CD4-positive, alpha-beta T cell treated with Interleukin-21 for 1 hour (primary cell): ENCODE measurements at regions not wholly inside any gene's neighbourhood (a gene's known extent, or its start where the extent isn't known, plus 50 kb on each side); places are given as distances from the start of the nearest gene placed in this dataset.

Experiments used
- DNase-seq: peaks from one replicate; pipeline ENCODE4 v3.0.0-alpha.2; 2020

DNA sequence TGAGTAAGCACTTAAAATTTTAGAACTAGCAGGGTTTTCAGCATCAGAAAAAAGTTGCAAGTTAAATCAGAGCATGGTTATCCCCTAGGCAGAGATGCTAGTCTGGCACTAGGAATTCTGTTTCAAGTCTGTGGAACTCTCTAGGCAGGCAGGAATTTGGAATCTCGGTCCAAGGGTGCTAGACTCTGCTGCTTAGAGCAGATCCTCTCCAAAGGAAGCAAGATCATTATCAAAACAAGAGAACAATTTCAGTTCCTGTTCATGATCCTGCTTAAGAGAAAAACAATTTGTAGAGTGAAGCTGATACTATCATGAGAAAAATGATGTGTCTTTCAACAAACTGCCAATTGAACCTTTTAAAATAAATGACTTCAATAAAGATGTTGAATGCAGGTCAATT, 420.7 kb downstream of the KIF4B start:
- DNase-seq, result no peak

DNA sequence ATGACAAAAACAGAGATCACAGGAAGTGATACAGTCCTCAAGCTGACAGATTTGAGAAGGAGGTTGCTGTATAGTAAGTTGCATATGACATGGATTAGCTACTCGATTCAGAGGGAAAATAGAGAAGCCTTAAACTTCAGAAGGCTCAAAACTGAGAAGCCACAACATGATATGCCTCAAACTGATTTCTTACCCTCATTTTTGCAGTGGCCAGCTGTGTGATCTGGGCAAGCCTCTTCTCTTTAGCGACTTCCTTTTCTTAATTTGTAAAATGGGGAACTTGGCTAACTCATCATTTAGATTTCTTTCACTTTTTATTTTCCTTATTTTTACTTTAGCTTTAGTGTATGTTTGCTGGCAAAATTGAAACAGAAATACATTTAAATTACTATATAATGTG, 421.1 kb downstream of the KIF4B start:
- DNase-seq, result no peak

DNA sequence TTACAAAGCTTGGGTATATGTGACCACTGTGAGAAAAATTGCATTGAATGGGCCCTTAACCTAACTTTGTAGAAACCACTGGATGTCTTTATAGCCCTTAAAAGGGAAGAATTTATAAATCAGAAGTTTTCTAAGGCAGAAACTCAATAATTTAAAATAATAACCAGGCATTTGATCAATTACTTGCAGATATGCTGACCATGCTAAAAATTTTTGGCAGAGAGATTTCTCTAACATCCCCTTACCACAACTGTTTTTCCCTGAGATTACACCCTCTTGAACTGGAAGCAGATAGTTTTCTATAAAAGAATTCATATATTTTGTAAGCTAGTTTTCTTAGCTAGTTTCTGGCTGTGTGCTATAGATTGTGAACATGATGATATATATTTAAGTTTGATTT, 428.3 kb downstream of the KIF4B start:
- DNase-seq, result no peak

DNA sequence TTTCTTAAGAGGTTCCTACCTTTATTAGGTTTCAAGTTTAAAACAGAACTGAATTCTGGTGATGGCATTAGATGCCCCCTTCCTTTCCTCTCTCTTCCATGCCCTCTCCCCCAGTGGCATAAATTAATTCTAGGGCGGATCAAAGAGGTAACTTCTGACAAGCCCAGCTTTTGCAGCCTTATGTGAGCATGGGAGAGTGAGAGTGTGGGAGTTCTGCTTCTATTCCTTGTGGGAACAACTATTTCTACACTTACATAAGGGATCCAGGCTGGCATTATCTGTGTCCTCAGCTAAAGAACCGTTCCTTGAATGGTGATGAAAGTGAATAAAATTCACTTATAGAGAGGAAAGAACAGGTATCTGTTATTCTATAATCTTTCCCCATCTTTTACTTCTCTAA, 437.6 kb downstream of the KIF4B start:
- no peak for DNase-seq

DNA sequence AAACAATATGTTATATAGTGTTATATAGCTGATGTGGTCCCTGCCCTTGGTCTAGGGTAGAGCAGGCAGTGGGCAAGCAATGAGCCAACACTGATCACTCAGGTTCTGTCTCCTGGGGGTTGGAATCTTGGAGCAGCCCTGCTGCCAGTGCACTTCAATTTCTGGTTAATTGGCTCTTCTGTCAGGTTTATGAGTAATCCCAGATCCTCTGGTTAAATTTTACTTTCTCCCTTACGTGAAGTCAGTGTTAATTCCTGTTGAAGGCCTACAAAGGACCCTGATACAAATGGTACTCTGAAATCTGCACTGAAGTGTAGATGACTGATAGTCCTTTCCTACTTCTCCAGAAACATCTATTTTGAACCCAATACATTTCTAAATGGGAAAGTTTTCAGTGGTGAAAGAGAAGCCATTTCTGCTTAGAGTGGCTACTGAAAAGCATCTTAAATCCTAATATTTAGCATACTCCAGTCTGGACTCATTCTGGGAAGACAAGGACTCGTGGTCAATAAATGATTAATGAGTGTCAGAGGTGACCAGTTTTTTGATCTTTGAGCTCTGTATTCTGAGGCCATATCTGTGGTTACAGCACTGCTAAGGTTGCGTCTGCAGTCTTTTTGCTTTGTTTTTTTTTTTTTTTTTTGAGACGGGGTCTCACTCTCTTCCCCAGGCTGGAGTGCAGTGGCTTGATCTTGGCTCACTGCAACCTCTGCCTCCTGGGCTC, 442.4 kb downstream of the KIF4B start:
- no peak for DNase-seq

DNA sequence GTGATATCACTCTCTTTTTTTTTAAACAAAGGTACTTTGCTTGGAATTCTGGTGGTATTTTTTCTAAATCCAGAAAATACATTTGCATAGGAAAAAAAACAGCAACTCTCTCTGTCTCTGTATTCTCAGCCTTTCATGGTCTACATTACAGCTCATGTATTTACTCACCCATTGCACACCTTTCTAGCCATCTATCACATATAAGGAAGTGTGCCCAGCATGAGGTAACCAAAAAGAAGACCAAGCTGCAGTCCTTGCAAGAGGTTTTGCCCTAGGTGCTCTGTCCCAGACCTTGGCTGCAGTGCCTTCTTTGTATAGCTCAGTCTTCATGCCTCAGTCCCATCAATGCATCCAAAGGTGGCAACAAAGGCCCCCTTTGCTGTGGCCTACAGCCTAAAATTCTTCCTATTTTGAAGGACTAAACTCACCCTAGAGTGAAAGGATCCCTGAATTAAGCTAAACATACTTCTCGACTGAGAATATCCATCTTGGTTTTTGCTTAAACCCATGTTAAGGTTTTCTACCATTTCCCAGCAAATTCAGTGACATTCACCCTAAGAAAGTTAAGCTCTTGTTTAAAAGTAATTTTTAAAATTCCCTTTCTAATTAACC, 446.4 kb downstream of the KIF4B start:
- no peak for DNase-seq

DNA sequence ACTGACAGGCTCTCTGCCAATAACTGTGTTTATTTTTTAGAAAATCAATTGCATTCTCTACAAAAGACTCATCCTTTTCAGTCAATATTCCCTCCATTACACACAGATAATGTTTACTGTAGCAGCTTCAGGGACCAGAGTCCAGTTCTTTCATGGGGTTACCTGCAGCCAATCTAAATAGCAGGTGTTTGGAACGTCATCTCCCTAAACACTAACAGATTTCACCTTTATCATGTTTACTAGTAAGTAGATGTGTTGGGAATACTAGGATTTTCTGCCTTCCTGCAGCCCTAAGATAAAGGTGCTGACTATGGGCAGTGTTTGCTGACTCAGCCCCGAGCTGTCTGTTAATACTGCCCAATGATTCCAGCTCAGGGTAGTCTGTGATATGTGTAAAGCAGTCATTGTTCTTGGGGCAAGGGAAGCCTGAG, 447.0 kb downstream of the KIF4B start:
- DNase-seq, result no peak

DNA sequence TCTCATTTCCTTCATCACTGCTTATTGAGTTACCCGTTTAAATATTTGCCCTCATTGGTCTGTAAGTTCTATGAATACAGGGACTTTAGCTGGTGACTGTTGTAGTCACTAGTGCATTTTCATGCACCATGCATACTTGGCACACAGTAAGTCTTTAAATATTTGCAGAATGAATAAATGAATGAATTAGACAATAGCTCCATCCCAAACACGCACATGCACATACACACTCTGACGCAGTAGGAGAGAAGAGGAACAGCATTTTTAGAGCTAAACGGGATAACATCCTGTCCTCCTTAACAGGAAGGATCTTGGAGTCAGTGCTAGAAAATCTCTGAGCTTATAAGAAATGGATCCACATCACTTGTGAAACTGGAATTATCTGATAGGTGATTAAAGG, 447.7 kb downstream of the KIF4B start:
- DNase-seq, result no peak

DNA sequence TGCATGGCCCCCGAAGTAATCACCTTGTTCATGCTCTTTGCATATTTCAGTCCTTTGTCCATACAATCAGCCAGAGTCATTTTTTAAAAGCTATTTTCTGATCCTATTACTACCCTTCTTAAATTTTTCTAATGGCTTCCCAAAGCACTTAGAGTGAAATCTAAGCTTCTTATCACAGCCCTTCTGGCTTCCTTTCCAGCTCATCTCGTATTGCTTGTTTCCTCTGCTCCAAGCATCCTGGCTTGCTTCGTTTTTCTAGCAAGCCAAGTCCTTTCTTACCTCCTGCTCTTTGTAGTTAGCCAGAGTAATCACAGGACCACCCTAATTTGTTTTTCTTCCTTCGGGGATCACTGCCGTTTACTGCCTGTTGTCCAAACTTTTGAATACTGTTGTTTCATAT, 453.3 kb downstream of the KIF4B start:
- DNase-seq, result no peak

DNA sequence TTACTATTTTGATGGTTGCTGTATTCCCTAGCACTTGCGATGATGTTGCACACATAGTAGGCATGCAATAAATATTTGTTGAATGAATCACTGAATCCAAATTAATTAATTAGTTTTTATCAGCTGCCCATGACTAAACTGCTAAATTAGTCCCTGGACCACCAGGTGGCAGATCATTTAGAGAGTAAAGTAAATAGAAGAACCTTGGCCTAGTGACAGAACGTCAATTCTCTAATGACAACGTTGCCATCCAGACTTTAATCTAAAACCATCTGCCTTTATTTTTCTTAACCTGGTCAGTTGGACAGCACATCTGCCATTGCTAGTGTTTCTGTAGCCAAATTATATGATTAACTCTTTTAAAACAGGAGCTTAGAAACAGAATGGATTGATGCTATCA, 457.5 kb downstream of the KIF4B start:
- no peak for DNase-seq

DNA sequence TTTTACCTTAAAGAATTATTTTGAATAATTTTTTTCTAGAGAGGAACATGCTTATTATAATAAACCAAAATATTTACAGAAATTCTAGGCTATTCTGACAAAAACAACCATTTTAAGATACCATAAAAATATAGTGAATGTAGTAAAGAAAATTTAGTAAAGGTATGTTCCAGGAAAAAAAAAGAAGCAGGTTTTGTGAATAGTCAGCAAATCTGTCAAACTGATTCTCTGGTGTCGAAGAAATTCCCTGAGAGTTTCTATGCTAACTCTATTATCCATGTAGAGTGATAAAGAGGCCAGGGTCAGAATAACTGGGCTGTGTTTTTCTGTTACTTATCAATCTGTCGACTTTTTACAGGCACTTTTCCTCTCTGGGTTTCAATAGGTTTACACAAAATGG, 459.2 kb downstream of the KIF4B start:
- DNase-seq, result no peak

DNA sequence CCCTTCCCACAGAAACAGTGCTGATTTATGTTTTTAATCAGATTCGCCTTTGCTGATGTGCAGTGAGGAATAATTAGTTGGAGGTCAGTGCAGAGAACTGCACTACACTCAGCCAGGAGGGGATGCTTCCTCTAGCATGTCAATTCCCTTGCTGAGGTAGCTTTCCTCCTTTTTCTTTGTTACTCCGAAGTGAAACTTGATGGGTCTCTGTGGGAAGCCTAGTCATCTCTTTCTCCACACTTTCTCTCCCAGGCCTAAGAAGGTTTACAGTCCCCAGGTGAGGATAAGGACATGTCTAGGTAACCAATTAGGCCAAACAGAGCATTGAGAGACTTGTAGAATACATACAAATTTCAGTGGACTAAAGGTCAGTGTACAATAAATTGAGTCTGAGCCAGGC, 461.8 kb downstream of the KIF4B start:
- no peak for DNase-seq

DNA sequence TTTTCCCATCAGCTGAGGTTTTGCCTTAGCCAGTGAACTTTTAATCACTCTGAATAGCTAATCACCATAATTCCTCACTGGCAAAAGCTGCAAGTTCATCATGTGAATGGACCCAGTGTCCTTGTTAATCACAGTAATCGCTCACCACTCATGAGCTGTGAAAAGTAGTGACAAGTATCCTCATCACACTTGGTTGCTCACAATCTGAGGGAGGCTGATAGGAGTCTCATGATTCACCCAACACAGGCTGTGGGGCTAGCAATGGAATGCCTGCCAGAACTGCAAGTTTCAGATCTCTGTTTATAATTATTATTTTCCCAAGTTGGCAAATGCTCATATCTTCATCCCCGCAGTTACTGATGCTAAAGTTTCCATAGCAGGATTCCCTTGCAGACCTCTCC, 467.2 kb downstream of the KIF4B start:
- no peak for DNase-seq

DNA sequence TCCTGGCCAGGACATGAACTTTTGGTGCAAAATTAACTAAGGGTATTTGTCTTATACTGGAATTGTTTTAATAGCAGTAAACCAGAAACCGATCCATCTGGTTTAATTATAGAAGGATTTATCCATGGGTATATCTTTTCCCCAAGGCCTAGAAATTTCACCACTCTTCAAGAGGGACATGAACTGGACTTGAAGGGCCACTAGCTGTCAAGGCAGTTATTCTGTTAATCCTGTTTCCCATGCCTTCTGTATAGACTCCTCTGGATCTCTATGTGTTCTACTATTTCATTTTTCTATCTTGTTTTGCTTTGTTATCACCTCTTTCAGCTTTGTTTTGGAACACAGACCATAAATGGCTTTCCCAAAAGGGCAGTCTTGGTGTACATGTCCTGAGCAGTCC, 467.6 kb downstream of the KIF4B start:
- DNase-seq, result no peak

DNA sequence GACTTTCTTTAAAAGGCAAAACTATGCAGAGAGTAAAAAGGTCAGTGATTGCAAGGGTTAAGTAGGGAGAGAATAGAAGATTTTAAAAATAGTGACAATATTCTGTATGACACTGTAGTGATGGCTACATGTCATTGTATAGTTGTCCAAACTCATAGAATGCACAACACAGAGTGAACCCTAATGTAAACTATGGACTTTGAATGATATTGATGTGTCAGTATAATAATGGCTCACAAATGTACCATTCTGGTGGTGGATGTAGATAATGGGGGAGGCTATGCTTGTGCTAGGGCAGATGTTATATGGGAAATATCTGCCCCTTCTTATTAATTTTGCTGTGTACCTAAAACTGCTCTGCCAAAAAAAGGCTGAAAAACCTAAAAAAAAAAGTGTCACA, 468.9 kb downstream of the KIF4B start:
- DNase-seq, result no peak

DNA sequence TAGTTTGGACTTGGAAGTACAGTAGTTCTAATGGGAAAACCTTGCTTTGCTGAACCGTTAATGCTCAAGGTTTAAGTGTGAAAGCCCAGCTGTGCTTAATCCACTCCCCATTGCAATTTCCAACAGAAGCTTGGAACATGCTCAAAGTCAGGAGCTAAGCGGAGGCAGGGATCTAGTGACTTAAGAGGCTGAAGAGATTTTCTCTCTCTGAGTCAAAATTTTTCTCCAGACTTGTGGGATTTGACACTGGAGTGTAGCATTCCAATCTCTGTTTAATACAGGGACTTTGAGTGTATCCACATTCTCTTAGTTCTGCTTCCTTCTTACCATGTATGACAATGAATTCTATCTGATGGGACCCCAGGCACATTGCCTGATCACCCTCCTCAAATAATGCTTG, 471.8 kb downstream of the KIF4B start:
- no peak for DNase-seq

DNA sequence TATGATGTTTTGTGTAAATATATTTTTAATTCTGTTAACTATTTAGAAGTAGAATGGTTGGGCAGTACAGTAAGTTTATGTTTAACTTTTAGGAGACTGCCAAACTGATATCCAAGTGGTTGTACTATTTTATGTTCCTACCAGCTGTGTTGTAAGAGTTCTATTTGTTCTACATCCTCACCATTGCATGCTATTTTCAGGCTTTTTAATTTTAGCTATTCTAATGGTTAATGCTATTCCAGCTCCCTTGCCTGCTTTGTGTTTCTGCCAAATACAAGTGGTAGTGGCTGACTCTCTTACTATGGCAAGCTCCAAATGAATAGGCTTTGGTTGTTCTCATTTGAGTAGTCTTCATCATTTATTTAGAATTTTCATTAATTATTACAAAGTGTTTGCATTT, 476.4 kb downstream of the KIF4B start:
- DNase-seq, result no peak

DNA sequence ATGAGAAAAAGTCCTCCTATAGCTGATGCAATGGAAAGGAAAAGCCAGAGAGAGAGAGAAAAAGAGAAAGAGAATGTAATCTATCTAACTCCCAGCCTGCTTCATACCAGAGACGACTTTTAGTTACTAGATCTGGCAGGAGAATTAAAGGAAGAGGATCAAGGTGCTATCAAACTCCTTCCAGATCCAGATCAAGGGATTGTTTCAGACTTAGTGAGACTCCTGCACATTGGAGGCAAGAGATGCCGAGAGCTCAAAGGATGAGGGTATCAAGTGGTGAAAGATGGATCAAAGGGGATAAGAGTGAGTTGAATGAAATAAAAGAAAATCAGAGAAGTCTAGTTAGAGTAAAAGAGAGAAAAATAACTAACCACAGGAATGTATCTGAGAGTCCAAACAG, 478.6 kb downstream of the KIF4B start:
- no peak for DNase-seq

DNA sequence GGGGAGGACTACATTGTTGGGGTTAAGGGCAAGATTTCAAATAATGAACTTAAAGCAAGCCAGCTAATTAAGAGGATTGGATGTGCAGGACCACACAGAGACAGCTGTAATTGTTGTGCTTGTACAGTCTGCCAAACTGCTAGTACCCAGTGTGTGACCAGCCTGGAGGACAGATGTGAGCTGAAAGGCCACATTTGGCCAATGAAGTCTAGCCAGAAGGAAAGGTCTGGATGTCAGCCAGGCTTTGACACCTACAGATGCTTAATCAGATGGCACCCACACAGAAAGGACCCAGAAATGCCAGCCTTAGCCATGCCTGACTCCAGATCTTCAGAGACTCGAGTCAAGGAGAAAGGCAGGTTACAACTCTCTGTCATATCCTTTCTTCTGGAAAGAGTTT, 491.1 kb downstream of the KIF4B start:
- DNase-seq, result no peak

DNA sequence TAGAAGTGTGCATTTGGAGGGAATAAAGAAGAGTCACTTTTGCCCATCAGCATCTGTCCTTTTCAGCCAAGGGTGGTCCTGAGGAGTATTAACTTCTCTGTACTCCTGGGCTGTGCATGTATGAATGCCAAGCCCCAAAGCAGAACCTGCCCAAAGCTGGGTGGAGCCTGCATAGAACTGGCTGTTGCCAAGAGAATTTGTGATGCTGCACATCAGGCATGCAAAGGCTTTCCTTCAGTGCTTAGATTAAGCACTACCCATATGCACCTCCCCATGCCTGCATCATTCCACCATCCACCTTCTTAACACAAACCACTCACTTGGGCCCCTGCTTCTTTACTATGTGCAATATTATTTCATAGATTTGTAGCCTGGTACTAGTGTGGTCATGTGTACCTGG, 493.8 kb downstream of the KIF4B start:
- no peak for DNase-seq

DNA sequence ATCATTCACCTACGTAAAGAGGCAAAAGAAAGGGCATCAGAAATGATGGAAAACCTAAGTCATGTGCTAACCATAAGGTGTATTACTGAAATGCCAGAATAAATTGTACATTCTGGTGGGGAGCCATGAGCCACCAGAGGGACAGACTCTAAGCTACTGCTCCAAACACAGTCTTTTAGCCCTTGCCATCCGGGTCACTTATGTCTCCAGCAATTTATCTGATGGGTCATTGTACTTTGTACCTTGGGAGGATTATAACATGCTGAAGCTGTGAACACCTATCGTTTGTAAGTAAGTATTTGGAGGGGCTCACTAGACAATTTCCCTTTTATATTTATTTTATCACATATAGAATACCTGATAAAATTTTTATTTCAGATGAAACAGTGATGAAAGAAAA, 495.1 kb downstream of the KIF4B start:
- DNase-seq, result no peak

DNA sequence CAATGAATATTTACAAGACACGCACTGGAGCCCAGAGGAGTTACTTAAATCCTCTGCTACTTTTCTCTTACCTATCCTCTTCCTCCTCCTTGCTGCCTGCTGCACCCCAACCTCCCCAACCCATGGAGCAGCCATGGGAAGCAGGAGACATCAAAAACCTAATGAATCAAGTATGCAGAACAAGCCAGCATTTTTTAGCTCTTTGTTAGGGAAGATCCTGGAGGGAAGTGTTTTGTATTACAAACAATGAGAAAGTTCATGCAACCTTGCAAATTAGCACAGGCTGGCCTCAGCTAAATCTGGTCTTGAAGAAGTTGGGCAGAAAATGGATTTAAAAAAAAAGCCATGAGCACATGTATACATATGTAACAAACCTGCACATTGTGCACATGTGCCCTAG, 498.8 kb downstream of the KIF4B start:
- no peak for DNase-seq

DNA sequence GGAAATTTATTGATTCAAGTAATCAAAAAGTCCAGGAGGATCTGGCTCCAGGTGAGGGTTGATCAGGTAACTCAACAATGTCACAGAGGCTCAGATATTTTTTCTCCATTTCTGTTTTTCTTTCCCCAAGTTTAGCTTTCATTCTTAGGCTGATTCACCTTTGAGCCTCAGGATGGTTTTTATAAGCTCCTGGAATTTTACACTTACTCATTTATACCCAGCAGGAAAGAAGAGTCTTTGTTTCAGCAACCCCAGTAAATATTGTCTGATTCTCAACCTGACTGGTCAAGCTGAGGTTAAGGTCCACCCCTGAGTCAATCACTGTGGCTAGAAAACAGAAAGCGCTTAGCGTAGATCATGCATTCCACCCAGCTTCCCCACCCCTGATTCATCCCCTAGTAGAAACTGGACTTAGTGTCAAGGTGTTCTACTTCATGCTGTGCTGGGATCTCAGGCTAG, 500.6 kb downstream of the KIF4B start:
- DNase-seq, result no peak

DNA sequence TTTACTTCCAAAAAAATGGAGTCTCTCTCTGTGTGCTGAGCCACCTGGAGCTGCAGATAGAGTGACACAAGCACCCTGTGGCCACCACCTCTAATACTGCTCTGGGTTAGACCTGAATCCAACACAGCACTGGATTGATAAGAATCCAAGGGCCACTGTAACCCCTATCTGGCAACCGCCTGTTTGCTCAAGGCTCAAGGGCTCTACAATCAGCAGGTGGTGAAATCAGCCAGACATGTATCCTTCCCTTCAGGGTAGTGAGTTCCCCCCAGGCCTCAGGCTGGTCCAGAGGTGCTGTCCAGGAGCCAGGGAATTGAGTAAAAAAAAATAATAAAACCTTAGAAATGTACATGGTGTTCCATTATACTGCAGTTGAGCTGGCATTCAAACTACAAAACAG, 509.0 kb downstream of the KIF4B start:
- no peak for DNase-seq

DNA sequence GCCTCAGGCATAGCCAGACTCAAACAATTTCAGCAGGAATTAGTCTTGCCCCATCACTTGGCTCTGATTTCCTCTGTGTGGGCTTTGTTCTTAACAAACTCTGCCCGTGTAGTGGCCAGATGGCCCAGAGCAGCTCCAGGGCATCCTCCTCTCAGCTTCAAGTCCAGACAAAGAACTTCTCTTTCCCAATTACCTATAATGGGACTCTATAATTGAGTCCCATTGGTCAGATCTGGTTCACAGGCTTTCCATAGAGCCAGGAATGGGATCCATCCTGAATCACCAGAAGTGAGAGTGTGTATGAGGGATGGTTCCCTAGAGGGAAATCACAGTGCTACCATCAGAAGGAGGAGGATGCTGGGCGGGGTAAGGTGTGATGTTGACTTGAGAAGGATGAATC, 515.8 kb downstream of the KIF4B start:
- no peak for DNase-seq
